ENCODE measurements at regions not wholly inside any gene's neighbourhood (a gene's known extent, or its start where the extent isn't known, plus 50 kb on each side); places are given as distances from the start of the nearest gene placed in this dataset.
"Not testable (repeated sequence)": the region's sequence is repeated elsewhere in the genome, so short reads cannot be mapped to it uniquely, and the experiment has no call there.

GRCh38 chr1:120489217-120489616 lies 74.4 kb downstream of the NBPF8 start:
- DNase-seq; H3K27ac ChIP-seq (ENCODE audit: low read depth in 1 of 2, low read length in 2 of 2); H3K4me1 ChIP-seq (ENCODE audit: control insufficient read depth in 1 of 2, insufficient read depth in 2 of 2, low read length in 2 of 2); H4K20me1 ChIP-seq (ENCODE audit: insufficient read depth, low read length); H3K27me3 ChIP-seq (ENCODE audit: control insufficient read depth in 2 of 2, insufficient read depth in 2 of 2, low read length in 2 of 2); H3K9me3 ChIP-seq (replicated peaks in 1 of 2; ENCODE audit: control insufficient read depth in 1 of 2, insufficient read depth in 1 of 2, low read length in 2 of 2); intact Hi-C loops (cut with micrococcal nuclease); H3K27ac Mint-ChIP-seq; H3K9ac ChIP-seq (ENCODE audit: insufficient read depth, low read length, poor library complexity, severe bottlenecking); H3K9me3 Mint-ChIP-seq; H3K27me3 Mint-ChIP-seq (ENCODE audit: low read depth in 3 of 3); H3K4me3 Mint-ChIP-seq; H3K79me2 ChIP-seq (ENCODE audit: insufficient read depth, low read length); H2AFZ ChIP-seq (ENCODE audit: insufficient read depth, low read depth, low read length, poor library complexity, severe bottlenecking); H3K4me2 ChIP-seq (replicated peaks; ENCODE audit: extremely low read depth, low read length, poor library complexity, severe bottlenecking); H3K4me3 ChIP-seq (replicated peaks in 1 of 3; ENCODE audit: low read depth in 2 of 3, low read length in 3 of 3); H3K4me1 Mint-ChIP-seq: not testable (repeated sequence)
- H3K36me3 ChIP-seq (replicated peaks in 1 of 2; ENCODE audit: control insufficient read depth in 1 of 2, insufficient read depth in 2 of 2, low read length in 2 of 2), result peaks cover 5 to 17% of the 10 kb centered on the region in 2 donors
- peaks cover 23 to 29% of the 10 kb centered on the region in 2 donors for H3K36me3 Mint-ChIP-seq
- 100% methylated on average over 1 of the region's 8 CpGs for WGBS (ENCODE audit: insufficient coverage)

DNA sequence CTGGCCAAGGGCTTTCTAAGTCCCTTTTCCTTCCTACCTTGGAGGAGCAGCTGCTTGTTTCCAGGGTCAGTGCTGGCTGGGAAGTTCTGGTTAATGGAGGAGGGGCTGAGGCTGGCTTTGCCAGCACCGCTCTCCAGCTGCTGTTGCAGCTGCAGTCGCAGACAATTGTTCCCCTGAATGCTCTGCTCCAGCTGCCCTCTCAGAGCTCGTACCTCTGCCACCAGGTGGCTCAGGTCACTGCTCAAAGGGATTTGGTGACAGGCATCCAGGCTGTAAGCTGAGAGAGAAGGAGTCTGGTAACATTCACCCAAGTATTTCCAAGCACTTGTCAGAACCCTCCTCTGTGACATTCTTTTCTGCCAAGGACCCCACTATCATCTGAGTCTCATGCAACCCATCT lies 82.3 kb downstream of the NBPF8 start:
- H3K9me3 Mint-ChIP-seq; H3K9ac ChIP-seq (ENCODE audit: insufficient read depth, low read length, poor library complexity, severe bottlenecking); H2AFZ ChIP-seq (ENCODE audit: insufficient read depth, low read depth, low read length, poor library complexity, severe bottlenecking); H3K79me2 ChIP-seq (ENCODE audit: insufficient read depth, low read length); H3K4me1 Mint-ChIP-seq; H3K4me3 ChIP-seq (replicated peaks in 1 of 3; ENCODE audit: low read depth in 2 of 3, low read length in 3 of 3); H3K27me3 Mint-ChIP-seq (ENCODE audit: low read depth in 3 of 3); H3K36me3 ChIP-seq (replicated peaks in 1 of 2; ENCODE audit: control insufficient read depth in 1 of 2, insufficient read depth in 2 of 2, low read length in 2 of 2); H3K4me1 ChIP-seq (ENCODE audit: control insufficient read depth in 1 of 2, insufficient read depth in 2 of 2, low read length in 2 of 2); H3K9me3 ChIP-seq (replicated peaks in 1 of 2; ENCODE audit: control insufficient read depth in 1 of 2, insufficient read depth in 1 of 2, low read length in 2 of 2); H3K27me3 ChIP-seq (ENCODE audit: control insufficient read depth in 2 of 2, insufficient read depth in 2 of 2, low read length in 2 of 2); H3K27ac Mint-ChIP-seq; H4K20me1 ChIP-seq (ENCODE audit: insufficient read depth, low read length); H3K4me2 ChIP-seq (replicated peaks; ENCODE audit: extremely low read depth, low read length, poor library complexity, severe bottlenecking); H3K4me3 Mint-ChIP-seq; intact Hi-C loops (cut with micrococcal nuclease); DNase-seq; H3K27ac ChIP-seq (ENCODE audit: low read depth in 1 of 2, low read length in 2 of 2): not testable (repeated sequence)
- no CpG with 5 or more reads among the region's 3 CpGs for WGBS (ENCODE audit: insufficient coverage)
- peaks cover 13 to 16% of the 10 kb centered on the region in 2 donors for H3K36me3 Mint-ChIP-seq

DNA sequence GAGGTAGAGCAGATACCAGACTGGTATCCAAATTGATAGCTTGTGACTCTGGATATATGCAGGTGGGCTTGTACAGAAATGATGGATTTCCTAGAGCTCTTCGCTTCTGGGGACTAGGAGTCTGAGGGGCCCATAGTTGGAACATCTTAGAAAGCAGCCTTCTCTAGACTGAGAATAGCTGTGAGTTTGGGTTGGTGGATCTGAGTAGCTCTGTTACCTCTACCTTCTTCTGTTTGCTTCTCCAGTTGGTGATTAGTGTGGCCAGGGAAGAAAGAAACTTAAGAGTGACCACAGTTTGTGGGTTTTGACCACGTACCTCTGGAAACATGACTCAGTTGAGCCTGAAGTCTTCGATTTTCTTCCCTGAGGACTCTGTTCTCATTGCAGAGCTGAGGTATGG lies 88.4 kb downstream of the NBPF8 start:
- H3K27ac ChIP-seq (ENCODE audit: low read depth in 1 of 2, low read length in 2 of 2); H3K27me3 ChIP-seq (ENCODE audit: control insufficient read depth in 2 of 2, insufficient read depth in 2 of 2, low read length in 2 of 2); H3K4me2 ChIP-seq (replicated peaks; ENCODE audit: extremely low read depth, low read length, poor library complexity, severe bottlenecking); H3K9ac ChIP-seq (ENCODE audit: insufficient read depth, low read length, poor library complexity, severe bottlenecking); H3K27me3 Mint-ChIP-seq (ENCODE audit: low read depth in 3 of 3); H3K27ac Mint-ChIP-seq; H3K4me1 ChIP-seq (ENCODE audit: control insufficient read depth in 1 of 2, insufficient read depth in 2 of 2, low read length in 2 of 2); H3K36me3 ChIP-seq (replicated peaks in 1 of 2; ENCODE audit: control insufficient read depth in 1 of 2, insufficient read depth in 2 of 2, low read length in 2 of 2); H3K4me3 Mint-ChIP-seq; H4K20me1 ChIP-seq (ENCODE audit: insufficient read depth, low read length); H3K4me3 ChIP-seq (replicated peaks in 1 of 3; ENCODE audit: low read depth in 2 of 3, low read length in 3 of 3); intact Hi-C loops (cut with micrococcal nuclease); H3K9me3 ChIP-seq (replicated peaks in 1 of 2; ENCODE audit: control insufficient read depth in 1 of 2, insufficient read depth in 1 of 2, low read length in 2 of 2); H3K9me3 Mint-ChIP-seq; H3K79me2 ChIP-seq (ENCODE audit: insufficient read depth, low read length); DNase-seq; H3K4me1 Mint-ChIP-seq; H2AFZ ChIP-seq (ENCODE audit: insufficient read depth, low read depth, low read length, poor library complexity, severe bottlenecking): not testable (repeated sequence)
- WGBS (ENCODE audit: insufficient coverage), result no CpG with 5 or more reads among the region's 3 CpGs
- H3K36me3 Mint-ChIP-seq, result peaks cover 8 to 13% of the 10 kb centered on the region in 2 donors

DNA sequence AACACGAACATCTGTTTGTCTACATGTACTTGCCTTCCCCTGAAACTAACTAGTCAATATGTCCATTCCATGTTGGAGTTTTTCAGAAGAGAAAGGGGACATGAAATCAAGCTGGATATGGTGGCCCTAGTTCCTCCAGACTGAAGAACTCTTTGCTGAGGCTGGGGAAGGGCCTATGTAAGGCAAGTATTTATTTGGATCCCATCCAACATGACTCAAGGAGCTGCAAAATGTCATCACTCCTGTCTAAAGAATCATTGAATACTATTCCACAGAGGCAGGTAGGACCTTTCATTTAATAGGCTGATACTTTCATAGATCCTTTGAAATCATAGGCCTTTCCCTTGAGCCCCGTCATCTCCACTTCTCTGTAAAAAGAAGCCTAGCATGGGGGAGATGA lies 91.5 kb downstream of the NBPF8 start:
- intact Hi-C loops (cut with micrococcal nuclease); H3K4me2 ChIP-seq (replicated peaks; ENCODE audit: extremely low read depth, low read length, poor library complexity, severe bottlenecking); H3K36me3 Mint-ChIP-seq; H3K79me2 ChIP-seq (ENCODE audit: insufficient read depth, low read length); H3K9me3 Mint-ChIP-seq; H2AFZ ChIP-seq (ENCODE audit: insufficient read depth, low read depth, low read length, poor library complexity, severe bottlenecking); H3K4me3 ChIP-seq (replicated peaks in 1 of 3; ENCODE audit: low read depth in 2 of 3, low read length in 3 of 3); DNase-seq; H4K20me1 ChIP-seq (ENCODE audit: insufficient read depth, low read length); H3K27ac ChIP-seq (ENCODE audit: low read depth in 1 of 2, low read length in 2 of 2); H3K27ac Mint-ChIP-seq; H3K4me1 ChIP-seq (ENCODE audit: control insufficient read depth in 1 of 2, insufficient read depth in 2 of 2, low read length in 2 of 2); H3K36me3 ChIP-seq (replicated peaks in 1 of 2; ENCODE audit: control insufficient read depth in 1 of 2, insufficient read depth in 2 of 2, low read length in 2 of 2); H3K27me3 ChIP-seq (ENCODE audit: control insufficient read depth in 2 of 2, insufficient read depth in 2 of 2, low read length in 2 of 2); H3K4me3 Mint-ChIP-seq; H3K9me3 ChIP-seq (replicated peaks in 1 of 2; ENCODE audit: control insufficient read depth in 1 of 2, insufficient read depth in 1 of 2, low read length in 2 of 2); H3K4me1 Mint-ChIP-seq; H3K27me3 Mint-ChIP-seq (ENCODE audit: low read depth in 3 of 3); H3K9ac ChIP-seq (ENCODE audit: insufficient read depth, low read length, poor library complexity, severe bottlenecking): not testable (repeated sequence)
- WGBS (ENCODE audit: insufficient coverage), result no CpG with 5 or more reads among the region's 2 CpGs

Measured in CD14-positive monocyte (primary cell).